HCT116 (cell line): ENCODE measurements at regions not wholly inside any gene's neighbourhood (a gene's known extent, or its start where the extent isn't known, plus 50 kb on each side); places are given as distances from the start of the nearest gene placed in this dataset.

Source experiments
- CEBPB ChIP-seq: IDR thresholded peaks from 2 replicates; pipeline ENCODE4 v1.6.1; 2012; ENCODE audit warnings: low read depth
- ELF1 ChIP-seq: IDR thresholded peaks from 2 replicates; pipeline ENCODE4 v1.6.1; 2012; ENCODE audit warnings: low read depth, borderline replicate concordance
- POLR2A ChIP-seq: IDR thresholded peaks from 2 replicates; pipeline ENCODE4 v1.7.0; 2011; ENCODE audit warnings: borderline replicate concordance; ENCODE audit not compliant: insufficient read depth, insufficient read length; ENCODE audit errors: extremely low read depth
- POLR2AphosphoS5 ChIP-seq: IDR thresholded peaks from 2 replicates; pipeline ENCODE4 v1.6.1; 2011; ENCODE audit warnings: mild to moderate bottlenecking, low read depth, low read length, moderate library complexity
- YY1 ChIP-seq: IDR thresholded peaks from 2 replicates; pipeline ENCODE4 v1.6.1; 2011; ENCODE audit warnings: low read length, low read depth, moderate library complexity, mild to moderate bottlenecking; ENCODE audit not compliant: insufficient replicate concordance; ENCODE audit errors: extremely low read depth
- ZNF274 ChIP-seq: fragments of 200-500 bp; sonication (Bioruptor generic); IDR thresholded peaks from 2 replicates; pipeline ENCODE4 v1.6.1; 2014; ENCODE audit warnings: mild to moderate bottlenecking, low read depth, low read length, inconsistent platforms
- TF ChIP-seq, protein P1 (sequence below), 3 experiments: fragments of 200-600 bp in 1 of 3; sonication (generic) in 1 of 3; IDR thresholded peaks in 2 of 3; conservative IDR thresholded peaks in 1 of 3; 2 replicates each; pipeline ENCODE4 v1.5.1; 2012 to 2017; ENCODE audit warnings: low read depth in 2 of 3, low read length in 2 of 3, antibody characterized with exemption in 1 of 3, borderline replicate concordance in 1 of 3, control low read depth in 1 of 3, mild to moderate bottlenecking in 1 of 3, mixed read lengths in 1 of 3, mixed run types in 1 of 3, moderate library complexity in 1 of 3; ENCODE audit not compliant: insufficient read depth in 1 of 3

DNA sequence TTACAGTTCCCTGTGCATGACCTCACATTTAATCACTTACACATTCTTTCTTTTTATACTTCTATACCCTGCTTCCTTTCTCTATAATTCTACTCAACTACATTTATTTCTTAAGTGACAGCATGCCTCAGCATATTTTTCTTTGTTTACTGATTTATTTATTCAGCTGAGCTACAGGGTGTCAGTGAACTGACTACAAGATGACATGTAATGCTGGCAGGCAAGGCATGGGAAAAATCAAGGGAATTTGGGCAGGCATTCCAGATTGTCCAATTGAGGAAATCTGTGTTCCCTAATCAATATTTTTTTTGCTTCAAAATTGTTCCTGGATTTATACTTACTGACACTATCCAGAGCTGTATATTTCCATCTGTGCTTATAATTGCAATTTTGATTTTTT lies 875.5 kb downstream of the C4orf33 start:
- TF ChIP-seq ELF1: no peak
- TF ChIP-seq CEBPB: no peak
- TF ChIP-seq POLR2A: no peak
- TF ChIP-seq ZNF274: no peak
- TF ChIP-seq, protein P1, sequence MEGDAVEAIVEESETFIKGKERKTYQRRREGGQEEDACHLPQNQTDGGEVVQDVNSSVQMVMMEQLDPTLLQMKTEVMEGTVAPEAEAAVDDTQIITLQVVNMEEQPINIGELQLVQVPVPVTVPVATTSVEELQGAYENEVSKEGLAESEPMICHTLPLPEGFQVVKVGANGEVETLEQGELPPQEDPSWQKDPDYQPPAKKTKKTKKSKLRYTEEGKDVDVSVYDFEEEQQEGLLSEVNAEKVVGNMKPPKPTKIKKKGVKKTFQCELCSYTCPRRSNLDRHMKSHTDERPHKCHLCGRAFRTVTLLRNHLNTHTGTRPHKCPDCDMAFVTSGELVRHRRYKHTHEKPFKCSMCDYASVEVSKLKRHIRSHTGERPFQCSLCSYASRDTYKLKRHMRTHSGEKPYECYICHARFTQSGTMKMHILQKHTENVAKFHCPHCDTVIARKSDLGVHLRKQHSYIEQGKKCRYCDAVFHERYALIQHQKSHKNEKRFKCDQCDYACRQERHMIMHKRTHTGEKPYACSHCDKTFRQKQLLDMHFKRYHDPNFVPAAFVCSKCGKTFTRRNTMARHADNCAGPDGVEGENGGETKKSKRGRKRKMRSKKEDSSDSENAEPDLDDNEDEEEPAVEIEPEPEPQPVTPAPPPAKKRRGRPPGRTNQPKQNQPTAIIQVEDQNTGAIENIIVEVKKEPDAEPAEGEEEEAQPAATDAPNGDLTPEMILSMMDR (IDR thresholded peaks at IDR 0.05 in 2 of 3, conservative IDR thresholded peaks at IDR 0.05 in 1 of 3; ENCODE audit: borderline replicate concordance in 1 of 3, insufficient read depth in 1 of 3, low read depth in 2 of 3, low read length in 2 of 3): no peak
- no peak for TF ChIP-seq YY1
- no peak for TF ChIP-seq POLR2AphosphoS5
